K562 (cell line): ENCODE measurements at regions not wholly inside any gene's neighbourhood (a gene's known extent, or its start where the extent isn't known, plus 50 kb on each side); places are given as distances from the start of the nearest gene placed in this dataset.

Experiments used
- CBX8 ChIP-seq: fragments of 200-600 bp; sonication (generic); IDR thresholded peaks from 2 replicates; pipeline ENCODE4 v1.6.1; 2012; ENCODE audit warnings: borderline replicate concordance, mixed run types, low read depth, mild to moderate bottlenecking, moderate library complexity, mixed read lengths, low read length, control low read depth, inconsistent platforms; ENCODE audit not compliant: poor library complexity, severe bottlenecking; ENCODE audit errors: extremely low read depth
- CREM ChIP-seq: IDR thresholded peaks from 2 replicates; pipeline ENCODE4 v1.6.1; 2014; ENCODE audit warnings: antibody characterized with exemption, low read depth
- CTCF ChIP-seq, 3 experiments: IDR thresholded peaks in 2 of 3; conservative IDR thresholded peaks in 1 of 3; 2 replicates each; pipeline ENCODE4 v1.5.1; 2011 to 2012; ENCODE audit warnings: low read length in 3 of 3, mild to moderate bottlenecking in 3 of 3, control low read depth in 2 of 3, improper control_type of control experiment in 1 of 3, inconsistent platforms in 1 of 3, low read depth in 1 of 3, mixed read lengths in 1 of 3, moderate library complexity in 1 of 3; ENCODE audit not compliant: insufficient read depth in 2 of 3
- E4F1 ChIP-seq: fragments of 250-450 bp; sonication (Bioruptor Pico); IDR thresholded peaks from 2 replicates; pipeline ENCODE4 v1.5.0; 2021; ENCODE audit warnings: mild to moderate bottlenecking, borderline replicate concordance
- ETV5 ChIP-seq: sonication (generic); formaldehyde crosslinking; IDR thresholded peaks from 2 replicates; pipeline ENCODE4 v1.4.0; 2020; ENCODE audit warnings: low read depth, mild to moderate bottlenecking, missing genetic modification reagents
- MAX ChIP-seq: sonication (generic); formaldehyde crosslinking; IDR thresholded peaks from 2 replicates; pipeline ENCODE4 v1.9.0; 2022; ENCODE audit warnings: mild to moderate bottlenecking, missing genetic modification reagents
- MEF2D ChIP-seq: conservative IDR thresholded peaks from 2 replicates; pipeline ENCODE4 v1.6.1; 2016; ENCODE audit warnings: low read depth, missing genetic modification characterization, missing compliant biosample characterization
- PATZ1 ChIP-seq: fragments of 250-450 bp; sonication (Bioruptor Pico); IDR thresholded peaks from 2 replicates; pipeline ENCODE4 v1.5.0; 2020; ENCODE audit warnings: mild to moderate bottlenecking, borderline replicate concordance
- ZBTB43 ChIP-seq: sonication (generic); formaldehyde crosslinking; IDR thresholded peaks from 2 replicates; pipeline ENCODE4 v1.8.0; 2023; ENCODE audit warnings: mild to moderate bottlenecking, missing genetic modification reagents
- ZBTB8A ChIP-seq: fragments of 450-650 bp; IDR thresholded peaks from 2 replicates; pipeline ENCODE4 v1.6.1; 2018; ENCODE audit warnings: mild to moderate bottlenecking, moderate library complexity; ENCODE audit not compliant: partially characterized antibody
- ZZZ3 ChIP-seq: fragments of 450-650 bp; IDR thresholded peaks from 2 replicates; pipeline ENCODE4 v1.6.1; 2016; ENCODE audit warnings: antibody characterized with exemption, mild to moderate bottlenecking, moderate library complexity

- TF ChIP-seq E4F1 (CRISPR knock-in tag): no peak
- TF ChIP-seq CTCF (IDR thresholded peaks at IDR 0.05 in 2 of 3, conservative IDR thresholded peaks at IDR 0.05 in 1 of 3; ENCODE audit: insufficient read depth in 2 of 3, low read depth in 1 of 3, low read length in 3 of 3): no peak
- no peak for TF ChIP-seq ETV5
- no peak for TF ChIP-seq ZBTB8A
- TF ChIP-seq CREM: no peak
- TF ChIP-seq ZBTB43 (CRISPR knock-in tag): no peak
- no peak for TF ChIP-seq CBX8
- TF ChIP-seq MEF2D (tag): no peak
- no peak for TF ChIP-seq ZZZ3
- TF ChIP-seq MAX (CRISPR knock-in tag): no peak
- TF ChIP-seq PATZ1: no peak
Observed at GRCh38 chr5:98581112-98581997, 192.1 kb upstream of the RGMB start.
